ENCODE measurements at regions not wholly inside any gene's neighbourhood (a gene's known extent, or its start where the extent isn't known, plus 50 kb on each side); places are given as distances from the start of the nearest gene placed in this dataset.

- no TSS peak for BruUV-seq (replicated peaks)
- Histone ChIP-seq H3K27me3 (replicated peaks; ENCODE audit: control insufficient read depth, insufficient read depth, low read length) (no peaks in the 10 kb centered on the region), H3K9me3 (no peaks in the 10 kb centered on the region), H3K4me1 (no peaks in the 10 kb centered on the region), H3K4me3 (ENCODE audit: low read depth, low read length) (no peak overlapping the region), H3K36me3 (ENCODE audit: control insufficient read depth, insufficient read depth, low read length) (no peaks in the 10 kb centered on the region)
- Mint-ChIP-seq H3K9me3 (ENCODE audit: unreplicated experiment) (no peaks in the 10 kb centered on the region), H3K27me3 (ENCODE audit: insufficient read depth, unreplicated experiment) (no peaks in the 10 kb centered on the region), H3K4me1 (ENCODE audit: low read depth, unreplicated experiment) (no peaks in the 10 kb centered on the region), H3K4me3 (ENCODE audit: unreplicated experiment) (no peak overlapping the region), H3K27ac (ENCODE audit: unreplicated experiment) (no peak overlapping the region), H3K36me3 (ENCODE audit: insufficient read depth, unreplicated experiment) (no peaks in the 10 kb centered on the region)
- ChIA-PET CTCF (no interaction called here), POLR2A (no interaction called here)
- TF ChIP-seq CTCF (IDR thresholded peaks at IDR 0.05; ENCODE audit: insufficient read depth in 1 of 2, low read depth in 1 of 2, low read length in 1 of 2, severe bottlenecking in 1 of 2, unreplicated experiment in 1 of 2): no peak
- intact Hi-C loops (cut with micrococcal nuclease; ENCODE audit: unreplicated experiment): no loop called here
- no peak for DNase-seq
These were observed 457.0 kb upstream of the ALCAM start for GRCh38 chr3:104909721-104910120.

GRCh38 chr3:104911376-104911775, 455.3 kb upstream of the ALCAM start:
- Histone ChIP-seq H3K9me3 (no peaks in the 10 kb centered on the region), H3K4me3 (ENCODE audit: low read depth, low read length) (no peak overlapping the region), H3K36me3 (ENCODE audit: control insufficient read depth, insufficient read depth, low read length) (no peaks in the 10 kb centered on the region), H3K27me3 (replicated peaks; ENCODE audit: control insufficient read depth, insufficient read depth, low read length) (no peaks in the 10 kb centered on the region), H3K4me1 (no peaks in the 10 kb centered on the region)
- BruUV-seq (replicated peaks): no TSS peak
- TF ChIP-seq CTCF (IDR thresholded peaks at IDR 0.05; ENCODE audit: insufficient read depth in 1 of 2, low read depth in 1 of 2, low read length in 1 of 2, severe bottlenecking in 1 of 2, unreplicated experiment in 1 of 2): no peak
- Mint-ChIP-seq H3K36me3 (ENCODE audit: insufficient read depth, unreplicated experiment) (no peaks in the 10 kb centered on the region), H3K27ac (ENCODE audit: unreplicated experiment) (no peak overlapping the region), H3K9me3 (ENCODE audit: unreplicated experiment) (no peaks in the 10 kb centered on the region), H3K4me3 (ENCODE audit: unreplicated experiment) (no peak overlapping the region), H3K4me1 (ENCODE audit: low read depth, unreplicated experiment) (no peaks in the 10 kb centered on the region), H3K27me3 (ENCODE audit: insufficient read depth, unreplicated experiment) (no peaks in the 10 kb centered on the region)
- intact Hi-C loops (cut with micrococcal nuclease; ENCODE audit: unreplicated experiment): no loop called here
- no peak for DNase-seq
- POLR2A ChIA-PET: no interaction called here
- CTCF ChIA-PET: no interaction called here

GRCh38 chr3:104916971-104917370, 449.7 kb upstream of the ALCAM start:
- Histone ChIP-seq H3K9me3 (no peaks in the 10 kb centered on the region), H3K27me3 (replicated peaks; ENCODE audit: control insufficient read depth, insufficient read depth, low read length) (no peaks in the 10 kb centered on the region), H3K4me1 (no peaks in the 10 kb centered on the region), H3K36me3 (ENCODE audit: control insufficient read depth, insufficient read depth, low read length) (no peaks in the 10 kb centered on the region), H3K4me3 (ENCODE audit: low read depth, low read length) (no peak overlapping the region)
- no peaks in the 10 kb centered on the region for H3K4me1 Mint-ChIP-seq (ENCODE audit: low read depth, unreplicated experiment)
- H3K4me3 Mint-ChIP-seq (ENCODE audit: unreplicated experiment): no peak overlapping the region
- no peak overlapping the region for H3K27ac Mint-ChIP-seq (ENCODE audit: unreplicated experiment)
- no peaks in the 10 kb centered on the region for H3K27me3 Mint-ChIP-seq (ENCODE audit: insufficient read depth, unreplicated experiment)
- ChIA-PET POLR2A (no interaction called here), CTCF (no interaction called here)
- intact Hi-C loops (cut with micrococcal nuclease; ENCODE audit: unreplicated experiment): no loop called here
- no peaks in the 10 kb centered on the region for H3K36me3 Mint-ChIP-seq (ENCODE audit: insufficient read depth, unreplicated experiment)
- no peak for DNase-seq
- TF ChIP-seq CTCF (IDR thresholded peaks at IDR 0.05; ENCODE audit: insufficient read depth in 1 of 2, low read depth in 1 of 2, low read length in 1 of 2, severe bottlenecking in 1 of 2, unreplicated experiment in 1 of 2): no peak
- H3K9me3 Mint-ChIP-seq (ENCODE audit: unreplicated experiment): peaks cover 10% of the 10 kb centered on the region
- BruUV-seq (replicated peaks): no TSS peak

Data from Caco-2 (cell line).